ACC112 (cell line): ENCODE measurements at regions not wholly inside any gene's neighbourhood (a gene's known extent, or its start where the extent isn't known, plus 50 kb on each side); places are given as distances from the start of the nearest gene placed in this dataset.

Experiments used
- H2AFZ ChIP-seq: fragments of 200-600 bp; sonication (generic); one replicate; pipeline ENCODE4 v1.6.0; 2017; ENCODE audit warnings: antibody characterized with exemption, low read length; ENCODE audit not compliant: unreplicated experiment
- H3K27ac ChIP-seq: fragments of 200-600 bp; sonication (generic); 2 replicates; pipeline ENCODE4 v1.5.1; 2014; ENCODE audit warnings: low read depth, mild to moderate bottlenecking, antibody characterized with exemption, low read length, moderate library complexity
- H3K27me3 ChIP-seq: fragments of 200-600 bp; sonication (generic); 2 replicates; pipeline ENCODE4 v1.6.1; 2014; ENCODE audit warnings: mild to moderate bottlenecking, antibody characterized with exemption, low read length, moderate library complexity, mixed read lengths; ENCODE audit not compliant: insufficient read depth
- H3K36me3 ChIP-seq: fragments of 200-600 bp; sonication (generic); 2 replicates; pipeline ENCODE4 v1.6.1; 2016; ENCODE audit warnings: mild to moderate bottlenecking, antibody characterized with exemption, low read length, moderate library complexity, mixed read lengths; ENCODE audit not compliant: insufficient read depth
- H3K4me1 ChIP-seq: fragments of 200-600 bp; sonication (generic); one replicate; pipeline ENCODE4 v1.6.1; 2016; ENCODE audit warnings: low read length, mixed read lengths; ENCODE audit not compliant: insufficient read depth, unreplicated experiment, control insufficient read depth
- H3K4me3 ChIP-seq: fragments of 200-600 bp; sonication (generic); 2 replicates; pipeline ENCODE4 v1.5.1; 2014; ENCODE audit warnings: mild to moderate bottlenecking, low read depth, low read length
- H3K79me2 ChIP-seq: fragments of 200-600 bp; sonication (generic); one replicate; pipeline ENCODE4 v1.6.0; 2016; ENCODE audit warnings: low read length; ENCODE audit not compliant: control insufficient read depth, unreplicated experiment, insufficient read depth

DNA sequence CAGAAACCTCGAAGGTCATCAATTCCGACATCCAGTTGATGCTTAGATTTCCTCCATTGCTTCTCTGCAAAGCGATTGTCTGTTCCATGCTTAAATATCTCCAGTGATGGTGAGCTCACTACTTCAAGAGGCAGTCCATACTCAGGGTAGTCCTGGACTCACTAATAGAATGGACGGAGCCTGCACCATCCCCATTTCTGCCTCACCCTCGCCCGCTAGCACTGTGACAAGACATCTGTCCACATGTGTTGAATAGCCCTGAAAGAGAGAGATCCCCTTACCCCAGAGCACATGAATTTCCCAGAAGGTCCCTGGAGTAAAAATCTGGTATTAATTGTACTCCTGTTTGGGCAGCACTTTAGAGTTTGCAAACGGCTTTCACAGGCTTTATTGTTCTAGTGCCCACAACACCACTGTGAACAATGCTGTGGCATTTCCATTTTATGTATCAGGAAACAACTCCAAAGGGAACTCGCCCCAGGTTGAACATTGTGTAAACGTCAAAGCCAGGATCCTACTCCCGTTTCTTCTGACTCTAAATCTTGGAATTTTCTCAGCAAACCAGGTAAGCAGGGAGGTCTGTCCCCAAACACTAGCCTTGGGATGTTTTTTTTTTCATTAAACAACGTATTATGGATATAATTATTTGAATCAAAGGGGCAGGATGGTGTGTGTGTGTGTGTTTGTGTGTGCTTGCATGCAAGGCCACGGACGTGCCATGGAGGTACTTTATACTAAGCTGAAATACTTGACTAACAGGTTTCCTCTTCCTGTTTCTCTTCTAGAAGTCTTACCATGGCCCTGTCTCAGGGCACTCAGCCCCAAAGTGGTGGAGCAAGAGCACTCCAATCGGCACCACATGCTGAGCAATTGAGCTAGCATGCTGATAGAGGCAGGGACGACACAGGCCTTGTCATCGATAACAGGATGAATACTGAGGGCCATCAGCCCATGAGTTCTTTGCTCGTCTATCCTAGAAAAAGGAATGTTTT is 198.3 kb downstream of the OPA1 start:
- no peaks in the 10 kb centered on the region for H3K36me3 ChIP-seq
- no peak overlapping the region for H2AFZ ChIP-seq
- H3K27me3 ChIP-seq = peaks cover 61% of the 10 kb centered on the region
- H3K79me2 ChIP-seq = no peaks in the 10 kb centered on the region
- no peaks in the 10 kb centered on the region for H3K4me1 ChIP-seq
- no peak overlapping the region for H3K4me3 ChIP-seq
- H3K27ac ChIP-seq = no peak overlapping the region

DNA sequence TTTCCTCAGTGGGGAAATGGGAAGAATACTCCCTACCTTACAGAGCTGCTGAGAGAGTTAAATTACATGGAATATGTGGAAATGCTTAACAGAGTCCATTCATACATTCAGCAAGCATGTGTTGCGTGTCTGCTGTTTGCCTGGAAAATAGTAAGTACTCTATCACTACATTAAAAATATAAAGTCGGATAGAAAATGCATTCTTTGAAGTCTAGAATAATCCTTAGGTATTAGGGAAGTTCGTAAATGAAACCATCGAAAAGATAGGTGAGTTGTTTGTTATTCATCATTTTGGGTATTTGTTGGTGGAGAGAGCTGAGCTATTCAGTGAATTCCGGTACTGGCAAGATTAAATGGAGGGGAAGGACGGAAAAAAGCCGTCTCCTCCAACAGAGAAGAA is 200.1 kb downstream of the OPA1 start:
- no peak overlapping the region for H2AFZ ChIP-seq
- no peaks in the 10 kb centered on the region for H3K4me1 ChIP-seq
- no peak overlapping the region for H3K27ac ChIP-seq
- no peak overlapping the region for H3K4me3 ChIP-seq
- no peaks in the 10 kb centered on the region for H3K36me3 ChIP-seq
- H3K27me3 ChIP-seq = peaks cover 50% of the 10 kb centered on the region
- no peaks in the 10 kb centered on the region for H3K79me2 ChIP-seq

DNA sequence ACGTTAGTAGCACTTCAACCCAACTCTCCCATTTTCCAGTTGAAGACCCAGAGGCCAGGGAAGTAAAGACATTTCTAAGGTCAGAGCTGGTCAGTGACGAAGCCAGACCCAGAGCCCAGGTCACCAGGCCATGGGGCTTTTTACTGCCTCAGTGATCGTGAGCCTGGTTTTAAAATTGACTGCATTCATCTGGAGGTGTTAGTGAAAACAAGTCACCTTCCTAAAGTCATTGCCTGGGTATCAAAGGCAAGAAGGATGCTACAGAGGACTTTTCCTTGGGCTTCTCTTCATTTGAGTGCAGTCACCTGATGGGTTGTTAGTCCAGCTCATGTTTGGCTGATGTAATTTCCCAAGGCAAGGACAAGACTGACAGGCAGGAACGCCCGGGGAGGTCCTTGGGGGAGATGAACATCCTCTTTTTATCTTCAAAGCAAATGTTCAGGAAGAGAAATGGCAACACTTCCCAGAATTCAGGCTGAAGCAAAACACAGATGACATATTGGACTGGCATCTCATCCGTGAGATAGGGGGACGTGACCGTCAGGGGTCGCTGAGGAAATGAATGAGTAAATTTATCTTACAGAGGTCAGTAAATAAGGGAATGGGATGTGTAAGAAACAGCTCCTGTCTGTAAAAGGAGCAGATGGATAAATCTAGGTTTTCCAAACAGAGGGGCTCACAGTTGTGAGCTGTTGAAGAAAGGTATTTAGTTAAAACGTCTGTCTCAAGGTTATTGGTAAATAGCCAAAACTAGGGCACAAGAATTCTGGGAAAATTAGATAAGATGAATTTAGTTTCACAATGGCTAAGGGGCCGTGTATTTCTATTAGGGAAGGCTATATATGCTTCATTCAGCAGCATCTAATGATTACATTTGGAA is 201.2 kb downstream of the OPA1 start:
- Histone ChIP-seq H3K27me3 (peaks cover 50% of the 10 kb centered on the region), H3K4me1 (no peaks in the 10 kb centered on the region), H3K79me2 (no peaks in the 10 kb centered on the region), H3K36me3 (no peaks in the 10 kb centered on the region), H3K27ac (no peak overlapping the region), H3K4me3 (no peak overlapping the region), H2AFZ (no peak overlapping the region)

DNA sequence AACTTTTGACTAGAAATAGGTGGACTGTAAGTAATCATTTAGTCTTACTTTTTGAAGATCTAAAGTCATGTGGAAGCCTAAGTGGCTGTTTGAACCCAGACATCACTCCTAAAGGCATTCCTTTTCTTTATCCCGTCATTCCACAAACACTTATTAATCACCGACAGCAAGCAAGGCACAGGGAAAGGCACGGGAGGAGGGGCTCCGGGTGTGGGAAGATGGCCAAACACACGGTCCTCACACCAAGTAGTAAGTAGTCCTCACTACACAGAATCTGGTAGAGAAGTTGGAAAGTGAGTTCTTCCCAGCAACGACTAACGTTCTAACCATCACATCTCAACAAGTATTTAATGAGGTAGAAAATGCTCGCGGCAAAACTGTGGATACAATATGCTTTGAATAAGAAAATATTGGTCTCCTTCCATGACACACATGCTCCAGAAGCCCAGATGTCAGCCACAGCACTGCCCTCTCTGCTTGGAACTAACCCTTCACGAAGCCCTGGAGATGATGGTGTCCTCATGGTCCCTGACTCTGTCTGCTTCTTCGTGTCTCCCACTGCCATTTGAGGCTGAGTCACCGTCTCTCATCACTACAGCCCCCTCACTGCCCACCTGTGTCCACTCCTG is 202.2 kb downstream of the OPA1 start:
- no peaks in the 10 kb centered on the region for H3K36me3 ChIP-seq
- H3K79me2 ChIP-seq = no peaks in the 10 kb centered on the region
- H3K4me1 ChIP-seq = no peaks in the 10 kb centered on the region
- H2AFZ ChIP-seq = no peak overlapping the region
- peaks cover 44% of the 10 kb centered on the region for H3K27me3 ChIP-seq
- no peak overlapping the region for H3K27ac ChIP-seq
- no peak overlapping the region for H3K4me3 ChIP-seq

DNA sequence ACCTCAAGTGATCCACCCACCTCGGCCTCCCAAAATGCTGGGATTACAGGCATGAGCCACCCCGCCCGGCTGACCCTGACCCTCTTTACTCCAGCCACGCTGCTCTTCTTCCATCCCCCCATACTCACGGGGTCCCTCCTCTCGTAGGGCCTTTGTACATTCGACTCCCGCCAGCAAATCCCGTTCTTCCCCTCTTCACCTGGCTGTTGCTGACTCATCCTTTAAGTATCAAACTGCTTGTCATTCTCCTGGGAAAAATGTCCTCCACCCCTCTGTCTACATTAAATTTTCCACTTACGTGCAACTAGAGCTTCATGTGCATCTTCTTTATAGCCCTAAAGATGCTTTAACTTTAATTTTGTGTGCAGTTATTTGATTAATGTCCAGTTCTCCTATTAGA is 203.1 kb downstream of the OPA1 start:
- H3K4me1 ChIP-seq = no peaks in the 10 kb centered on the region

DNA sequence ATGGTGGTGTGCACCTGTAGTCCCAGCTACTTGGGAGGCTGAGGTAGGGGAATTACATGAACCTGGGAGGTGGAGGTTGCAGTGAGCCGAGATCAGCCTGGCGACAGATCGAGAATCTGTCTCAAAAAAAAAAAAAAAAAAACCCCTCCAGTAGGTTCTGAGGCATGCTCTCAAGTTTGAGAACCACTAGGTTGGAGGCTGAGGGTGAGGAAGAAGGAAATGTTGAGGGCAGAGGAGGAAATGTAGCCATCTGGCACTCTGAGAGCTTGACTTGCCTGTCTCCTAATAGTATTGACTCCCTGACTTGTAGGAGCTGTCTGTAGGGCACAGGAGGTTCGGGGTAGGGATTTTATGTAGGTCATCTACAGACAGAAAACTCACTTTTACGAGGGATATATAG is 204.6 kb downstream of the OPA1 start:
- Histone ChIP-seq H3K79me2 (no peaks in the 10 kb centered on the region), H3K36me3 (no peaks in the 10 kb centered on the region), H3K27ac (no peak overlapping the region), H3K4me1 (no peaks in the 10 kb centered on the region), H2AFZ (no peak overlapping the region), H3K27me3 (peaks cover 27% of the 10 kb centered on the region), H3K4me3 (no peak overlapping the region)

More for the DNA sequence above, 203.1 kb downstream of the OPA1 start:
- Histone ChIP-seq H3K27me3 (peaks cover 35% of the 10 kb centered on the region), H3K36me3 (no peaks in the 10 kb centered on the region), H3K4me3 (no peak overlapping the region), H3K27ac (no peak overlapping the region), H2AFZ (no peak overlapping the region), H3K79me2 (no peaks in the 10 kb centered on the region)

DNA sequence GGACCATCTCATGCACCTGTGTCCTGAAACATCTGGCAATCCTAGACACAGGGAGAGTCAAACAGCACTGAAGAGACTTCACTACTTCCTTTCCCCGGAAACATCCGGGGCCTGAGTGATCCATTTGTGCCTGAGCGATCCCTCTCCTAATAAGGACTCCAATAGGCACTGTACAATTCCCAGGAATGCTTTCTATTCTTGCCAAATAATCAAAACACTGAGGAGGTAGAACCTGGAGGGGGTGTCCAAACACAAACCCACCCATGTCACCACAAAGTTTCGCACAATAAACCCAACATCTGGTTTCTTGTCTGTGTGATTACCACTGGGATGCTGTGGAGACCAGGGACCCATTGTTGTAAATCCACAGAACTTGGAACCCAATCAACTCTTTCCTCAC is 205.0 kb downstream of the OPA1 start:
- no peaks in the 10 kb centered on the region for H3K4me1 ChIP-seq
- no peaks in the 10 kb centered on the region for H3K36me3 ChIP-seq
- H3K27me3 ChIP-seq = peaks cover 28% of the 10 kb centered on the region

DNA sequence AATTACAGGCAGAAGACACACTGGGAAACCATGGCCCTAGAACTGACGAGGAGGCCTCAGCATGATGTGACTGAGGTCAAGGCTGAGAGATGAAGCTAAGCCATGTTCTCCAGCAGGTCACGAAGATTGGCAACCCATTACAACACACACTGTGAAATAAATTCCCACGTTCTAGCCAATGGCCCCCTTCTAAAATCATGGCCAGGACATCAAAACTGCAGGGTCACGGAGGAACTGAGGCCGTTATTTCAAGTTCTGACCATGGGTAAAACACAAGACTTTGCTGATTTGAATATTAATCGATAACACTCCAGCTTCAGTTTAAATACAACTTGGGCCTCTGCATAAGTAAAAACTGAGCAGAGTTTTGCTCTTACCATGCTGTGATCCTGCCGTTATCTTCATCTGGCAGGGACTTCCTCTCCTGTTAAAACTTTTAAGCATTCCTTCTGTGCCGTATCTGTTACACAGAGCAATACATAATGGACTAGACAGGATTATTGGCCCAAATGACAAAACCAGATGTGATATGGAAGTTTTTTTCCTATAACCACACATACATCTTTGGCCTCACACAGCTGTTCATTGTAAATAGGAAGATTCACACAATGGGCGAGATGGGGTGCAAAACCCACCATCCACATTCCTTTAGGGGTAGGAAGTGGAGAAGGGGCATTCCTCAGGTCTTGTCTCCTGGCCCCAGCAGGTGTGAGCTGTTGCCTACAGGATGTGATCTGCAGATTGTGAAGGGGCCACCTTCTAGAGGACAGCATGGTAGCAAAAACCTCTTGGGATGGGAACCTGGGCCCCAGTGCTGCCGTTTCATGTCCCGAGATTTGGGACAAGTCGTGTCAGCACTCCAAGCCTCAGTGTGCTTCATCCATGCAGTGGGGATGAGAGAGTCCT is 207.4 kb downstream of the OPA1 start:
- Histone ChIP-seq H2AFZ (no peak overlapping the region), H3K36me3 (no peaks in the 10 kb centered on the region), H3K4me3 (no peak overlapping the region), H3K27me3 (peaks cover 23% of the 10 kb centered on the region), H3K27ac (no peak overlapping the region), H3K79me2 (no peaks in the 10 kb centered on the region), H3K4me1 (peaks cover 2% of the 10 kb centered on the region)

More for the DNA sequence above, 205.0 kb downstream of the OPA1 start:
- H2AFZ ChIP-seq = no peak overlapping the region
- no peak overlapping the region for H3K4me3 ChIP-seq
- H3K27ac ChIP-seq = no peak overlapping the region
- H3K79me2 ChIP-seq = no peaks in the 10 kb centered on the region

DNA sequence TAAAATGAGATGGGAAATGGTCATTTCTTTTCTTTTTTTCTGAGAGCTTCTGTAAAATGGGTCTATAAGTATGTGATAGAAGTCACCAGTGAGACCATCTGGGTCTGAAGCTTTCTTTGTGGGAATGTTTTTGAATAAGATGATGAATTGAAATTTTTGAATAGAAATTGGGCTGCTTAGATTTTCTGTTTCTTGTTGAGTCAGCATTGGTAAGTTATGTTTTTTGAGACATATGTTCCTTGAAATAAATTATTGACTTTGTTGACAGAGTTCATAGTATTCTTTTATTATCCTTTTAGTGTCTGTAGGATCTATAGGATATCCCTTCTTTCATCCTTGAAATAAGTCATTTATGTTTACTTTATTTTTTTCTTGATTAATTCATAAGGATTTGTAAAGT is 208.1 kb downstream of the OPA1 start:
- Histone ChIP-seq H3K4me3 (no peak overlapping the region), H3K36me3 (no peaks in the 10 kb centered on the region), H2AFZ (no peak overlapping the region), H3K27me3 (peaks cover 24% of the 10 kb centered on the region), H3K27ac (no peak overlapping the region), H3K79me2 (no peaks in the 10 kb centered on the region), H3K4me1 (peaks cover 9% of the 10 kb centered on the region)

DNA sequence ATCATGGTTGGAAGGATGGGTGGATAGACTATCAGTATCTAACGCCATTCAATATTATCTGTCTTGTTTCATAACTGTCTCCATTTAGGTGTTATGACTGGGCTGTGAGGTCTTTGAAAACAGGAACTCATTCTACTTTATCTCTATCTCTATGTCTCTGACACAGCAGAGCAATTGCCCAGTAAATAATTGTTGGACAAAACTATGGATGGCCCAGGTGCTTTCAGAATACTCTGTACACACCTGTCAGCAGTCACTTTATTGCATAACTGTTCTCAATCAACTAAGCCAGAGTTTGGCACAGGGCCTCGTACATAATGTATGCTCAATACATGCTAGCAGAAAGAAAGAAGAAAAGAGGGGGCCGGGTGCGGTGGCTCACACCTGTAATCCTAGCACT is 210.3 kb downstream of the OPA1 start:
- peaks cover 41% of the 10 kb centered on the region for H3K27me3 ChIP-seq
- H3K79me2 ChIP-seq = no peaks in the 10 kb centered on the region
- H3K27ac ChIP-seq = no peak overlapping the region
- H2AFZ ChIP-seq = no peak overlapping the region
- no peak overlapping the region for H3K4me3 ChIP-seq
- H3K36me3 ChIP-seq = no peaks in the 10 kb centered on the region
- peaks cover 9% of the 10 kb centered on the region for H3K4me1 ChIP-seq
